GM18498 (cell line): ENCODE measurements at regions not wholly inside any gene's neighbourhood (a gene's known extent, or its start where the extent isn't known, plus 50 kb on each side); places are given as distances from the start of the nearest gene placed in this dataset.

Experiments used
- ATAC-seq: cut with Tn5 transposase; IDR thresholded peaks from one replicate; pipeline ENCODE4 v1.9.1; 2021; ENCODE audit warnings: mild to moderate bottlenecking, moderate library complexity; ENCODE audit not compliant: unreplicated experiment

DNA sequence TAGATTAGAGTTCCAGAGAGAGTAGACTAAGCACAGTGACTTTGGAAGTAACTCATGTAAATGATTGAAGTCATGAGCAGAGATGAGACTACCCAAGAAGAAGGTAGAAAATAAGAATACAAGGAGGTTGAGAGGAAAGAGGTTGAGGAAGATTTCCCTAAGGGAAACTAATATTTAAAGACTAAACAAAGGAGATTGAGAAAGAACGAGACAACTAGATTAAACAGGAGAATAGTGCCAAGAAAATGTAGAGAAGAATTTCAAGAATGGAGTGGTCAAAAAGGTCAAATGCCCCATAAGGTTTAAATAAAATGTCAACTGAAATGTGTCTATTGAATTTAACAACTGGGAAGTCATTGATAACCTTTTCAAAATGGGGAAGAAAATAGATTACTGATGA, 59.0 kb downstream of the RPS29 start:
- no peak for ATAC-seq

DNA sequence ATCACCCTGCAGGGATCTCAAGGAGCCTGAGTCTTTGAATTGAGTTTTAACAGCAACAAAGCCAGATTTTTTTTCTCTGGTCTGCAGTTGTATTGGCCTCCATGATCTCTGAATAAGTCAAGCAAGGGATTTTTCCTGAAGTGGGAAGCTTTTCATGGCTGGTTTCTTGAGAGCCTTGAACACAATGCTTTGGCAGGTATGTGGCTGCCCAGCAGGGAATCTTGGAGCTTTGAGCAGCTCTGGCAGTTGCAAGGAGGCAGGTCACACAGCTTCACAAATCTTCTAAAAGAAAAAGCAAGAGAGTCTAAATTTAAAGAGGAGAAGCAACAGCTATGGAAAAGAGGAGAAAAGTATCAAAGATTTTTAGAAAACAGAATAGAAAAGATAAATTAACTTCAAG, 60.1 kb downstream of the RPS29 start:
- no peak for ATAC-seq

DNA sequence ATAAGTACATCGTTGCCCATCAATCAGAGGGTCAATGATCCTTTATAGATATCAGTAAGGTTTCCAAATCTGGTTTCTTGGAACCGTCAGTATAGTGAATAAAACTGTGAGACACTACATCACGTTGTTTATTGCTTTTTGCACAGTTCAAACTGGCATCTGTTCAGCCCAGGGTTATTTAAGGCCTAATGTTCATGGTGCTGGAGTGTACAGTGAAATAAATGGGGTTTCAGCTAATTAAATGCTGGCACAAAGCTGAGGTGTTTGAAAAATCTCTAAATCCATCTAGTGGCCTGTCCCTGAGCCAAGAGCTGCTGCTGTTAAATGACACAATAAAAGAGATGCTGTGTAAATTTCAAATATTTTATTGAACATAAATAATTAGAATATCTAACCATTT, 69.9 kb downstream of the RPS29 start:
- ATAC-seq = no peak

DNA sequence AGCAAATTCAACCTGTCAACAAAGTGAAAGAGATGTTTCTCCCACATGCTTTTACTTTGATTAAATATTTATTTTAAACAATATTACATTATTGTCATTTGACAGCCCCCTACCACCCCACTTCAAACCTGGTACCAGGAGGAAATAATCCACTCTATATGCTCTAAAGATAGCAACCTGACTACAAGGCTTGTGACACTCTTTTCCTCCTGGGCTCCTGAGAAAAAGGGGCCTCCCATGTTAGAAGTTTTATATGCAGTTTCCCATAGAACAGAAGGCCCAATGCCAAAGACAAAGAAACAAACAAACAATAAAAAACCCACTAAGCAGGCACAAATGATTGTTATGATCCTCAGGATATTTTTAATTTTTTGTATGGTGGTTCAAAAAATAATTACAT, 73.6 kb downstream of the RPS29 start:
- ATAC-seq = no peak

DNA sequence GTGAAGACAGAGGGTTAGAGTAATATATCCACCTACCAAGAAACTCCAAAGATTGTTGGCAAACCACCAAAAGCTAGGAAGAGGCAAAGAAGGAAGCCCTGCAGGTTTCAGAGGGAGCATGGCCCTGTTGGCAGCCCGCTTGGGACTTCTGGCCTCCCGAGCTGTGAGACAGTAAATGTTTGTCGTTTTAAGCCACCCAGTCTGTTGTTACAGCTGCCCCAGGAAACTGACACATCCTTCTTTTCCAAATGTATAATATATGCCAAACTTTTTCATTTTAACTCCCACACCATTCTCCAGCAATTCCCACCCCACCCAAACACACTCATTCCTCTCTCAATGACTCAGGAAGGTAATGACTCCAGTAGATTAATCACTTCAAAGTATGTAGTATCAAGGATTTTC, 74.0 kb downstream of the RPS29 start:
- ATAC-seq = no peak

DNA sequence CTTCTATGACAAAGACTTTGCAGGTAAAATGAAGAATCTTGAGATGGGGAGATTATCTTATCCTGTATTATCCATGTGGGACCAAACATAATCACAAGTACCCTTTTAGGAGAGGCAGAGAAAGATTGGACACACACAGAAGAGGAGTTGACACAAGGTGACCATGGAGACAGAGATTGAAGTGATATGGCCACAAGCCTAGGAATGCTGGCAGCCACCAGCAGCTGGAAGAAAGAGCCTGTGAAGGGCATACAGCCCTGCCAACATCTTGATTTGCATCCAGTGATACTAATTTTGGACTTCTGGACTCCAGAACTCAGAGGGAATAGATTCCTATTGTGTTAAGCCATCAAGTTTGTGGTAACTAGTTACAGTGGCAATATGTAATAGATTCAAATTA, 78.1 kb downstream of the RPS29 start:
- ATAC-seq = no peak

DNA sequence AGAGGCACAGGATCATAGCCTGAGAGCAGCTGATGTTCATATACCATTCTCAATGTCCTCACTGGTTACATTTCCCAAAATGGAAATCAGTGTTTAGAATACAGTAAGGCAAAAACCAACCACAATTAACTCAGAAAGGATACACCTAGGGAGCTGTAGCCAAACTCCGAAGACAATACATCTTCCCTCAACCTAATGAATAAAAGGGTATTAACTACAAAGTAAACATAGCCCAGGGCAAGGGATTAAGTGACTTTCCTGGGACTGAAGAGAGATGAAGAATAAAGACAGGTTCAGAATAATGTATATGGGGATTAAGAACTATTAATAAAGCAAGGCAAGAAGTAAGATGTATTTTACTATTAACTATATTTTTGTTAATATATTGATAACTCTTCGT, 79.5 kb downstream of the RPS29 start:
- ATAC-seq = no peak

DNA sequence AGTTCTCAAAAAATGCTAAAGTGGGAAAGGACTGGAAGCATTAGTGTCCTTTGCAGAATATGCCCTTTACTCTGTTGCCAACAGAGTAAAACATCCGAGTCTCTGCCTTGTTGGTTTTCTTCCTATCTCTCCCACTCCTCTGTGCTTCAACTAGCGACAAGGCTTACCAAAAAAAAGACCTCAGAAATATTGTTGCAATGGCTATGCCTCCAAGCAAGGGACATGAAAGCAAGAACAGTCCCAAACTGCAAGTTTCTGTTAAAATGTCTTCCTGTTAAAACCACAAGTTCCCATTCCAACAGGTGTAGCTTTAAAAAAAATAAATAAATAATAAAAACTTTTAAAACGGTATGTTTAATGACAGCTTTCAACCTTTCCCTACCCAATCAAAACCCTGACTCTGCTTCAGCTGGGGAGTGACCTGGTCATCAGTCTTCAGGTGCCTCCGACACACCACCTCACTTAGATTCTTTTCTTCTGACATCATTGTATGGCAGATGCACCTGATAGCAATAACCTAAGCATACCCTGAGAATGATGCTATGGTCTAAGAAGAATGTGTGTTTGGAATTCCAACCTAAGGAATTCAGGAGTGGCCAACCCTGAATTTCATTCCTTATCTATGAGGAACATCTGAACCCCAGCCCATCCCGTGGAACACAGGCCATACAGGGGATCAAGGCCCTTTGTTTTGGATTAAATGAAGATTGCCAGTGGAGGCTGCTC, 81.0 kb downstream of the RPS29 start:
- no peak for ATAC-seq

DNA sequence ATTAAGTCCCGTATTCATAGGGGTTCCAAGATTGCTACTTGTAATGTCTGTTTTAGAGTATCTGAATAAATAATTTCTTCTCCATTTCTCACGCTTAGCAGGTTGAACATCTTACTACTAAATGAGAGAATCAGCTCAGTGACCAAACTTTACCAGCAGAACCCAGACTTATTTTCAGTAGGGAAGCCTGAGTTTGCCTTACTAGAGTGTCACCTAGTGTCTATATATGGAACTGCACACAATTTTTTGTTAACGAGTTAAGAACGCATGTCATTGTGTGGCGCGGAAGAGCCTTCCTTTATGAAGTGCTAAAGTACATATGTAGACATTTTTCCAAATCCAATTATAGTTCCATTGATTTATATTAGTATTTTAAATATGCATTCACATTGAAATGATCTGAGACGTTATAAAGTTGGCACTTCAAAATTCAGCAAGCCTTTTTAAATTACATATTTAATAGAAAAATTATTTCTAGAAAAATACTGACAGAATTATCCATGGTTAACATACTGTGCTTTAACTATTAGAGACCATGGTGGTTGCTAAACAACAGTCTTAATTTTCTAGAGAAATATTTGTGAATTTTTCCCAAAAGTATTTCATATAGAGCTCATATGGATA, 88.3 kb downstream of the RPS29 start:
- ATAC-seq = peak; percentile 89

DNA sequence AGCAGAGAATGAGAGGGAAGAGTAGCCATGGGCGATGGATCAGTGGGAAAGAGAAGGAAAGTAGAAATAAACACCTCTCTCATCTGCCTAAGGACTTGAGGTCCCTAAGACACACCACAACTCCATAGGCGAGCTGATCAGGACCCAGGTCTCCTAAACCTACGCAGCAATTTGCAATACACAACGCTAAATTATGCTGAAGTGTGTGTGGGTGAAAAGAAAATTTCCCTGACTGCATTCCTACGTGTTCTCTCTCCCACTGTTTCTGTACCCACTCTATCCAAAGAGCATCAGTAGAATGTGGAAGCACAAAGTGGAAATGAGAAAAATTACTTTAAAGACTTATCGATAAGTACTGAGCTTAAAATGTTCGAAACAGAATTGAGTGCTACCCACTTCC, 88.9 kb downstream of the RPS29 start:
- no peak for ATAC-seq

DNA sequence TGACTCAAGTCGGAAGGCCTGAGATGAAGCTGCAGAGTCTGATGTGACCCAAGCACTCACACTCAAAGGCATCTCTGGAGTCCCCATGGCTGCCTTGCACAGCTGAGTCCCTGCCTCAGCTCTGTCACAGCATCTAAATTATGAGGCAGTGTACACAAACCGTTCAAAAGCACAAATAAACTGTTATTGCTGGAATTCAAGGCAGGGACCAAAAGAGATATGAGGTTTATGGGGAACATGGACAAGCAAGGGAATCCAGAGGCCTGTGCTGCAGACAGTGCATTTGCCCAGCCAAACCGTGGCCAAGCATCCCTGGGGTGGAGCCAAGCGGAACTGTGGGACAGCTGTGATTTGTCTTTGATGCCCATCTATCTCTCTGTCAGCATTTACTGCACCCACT, 91.3 kb downstream of the RPS29 start:
- ATAC-seq = no peak

DNA sequence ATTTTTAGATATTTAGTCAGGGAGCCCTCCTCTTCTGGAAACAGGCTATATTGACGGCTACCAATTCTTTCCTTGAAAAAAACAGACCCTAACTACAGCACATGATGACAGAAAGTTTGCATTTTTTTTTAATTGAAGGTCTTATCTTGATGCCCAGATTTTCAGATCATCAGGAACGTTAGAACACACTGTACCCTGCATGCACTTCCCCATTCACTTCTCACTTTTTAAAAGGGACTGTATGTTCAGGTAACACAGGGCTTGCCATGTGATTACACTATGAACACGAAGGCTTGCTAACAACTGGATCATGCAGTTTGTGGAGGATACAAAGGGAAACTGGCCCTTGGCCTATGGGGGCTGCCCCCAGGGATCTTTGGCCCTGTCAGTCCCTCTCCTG, 92.6 kb downstream of the RPS29 start:
- no peak for ATAC-seq

DNA sequence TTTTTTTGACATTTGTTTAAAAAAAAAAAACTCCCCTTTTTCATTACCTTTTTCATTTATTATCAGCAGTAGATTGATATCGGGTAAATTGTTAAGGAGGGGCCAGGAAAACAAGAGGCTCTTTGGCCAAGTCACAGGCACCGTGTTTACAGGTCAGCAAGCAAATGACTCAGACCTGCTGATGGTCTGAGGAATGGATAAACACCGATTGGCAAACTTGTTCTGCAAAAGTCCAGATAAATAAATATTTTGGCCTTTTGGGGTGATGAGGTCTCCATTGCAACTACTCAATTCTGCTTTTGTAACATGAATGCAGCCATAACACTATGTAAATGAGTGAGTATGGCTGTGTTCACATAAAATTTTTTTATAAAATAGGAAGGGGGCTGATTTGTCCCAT, 94.0 kb downstream of the RPS29 start:
- no peak for ATAC-seq

DNA sequence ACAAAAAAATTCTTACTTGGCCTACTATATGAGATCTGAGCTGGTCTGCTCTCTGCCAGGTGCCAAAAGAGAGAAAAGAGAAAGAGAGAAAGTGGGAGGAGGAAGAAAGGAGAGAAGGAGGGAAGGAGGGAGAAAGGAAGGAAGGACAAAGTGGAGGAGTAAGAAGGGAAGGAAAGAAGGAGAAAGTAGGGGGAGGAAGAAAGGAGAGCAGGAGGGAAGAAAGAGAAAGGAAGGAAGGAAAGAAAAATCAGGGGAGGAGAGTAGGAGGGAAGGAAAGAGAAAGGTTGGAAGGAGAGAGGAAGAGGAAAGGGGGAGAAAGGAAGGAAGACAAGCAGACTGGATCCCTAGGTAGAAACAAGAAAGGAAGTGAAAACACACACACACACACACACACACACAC, 96.8 kb downstream of the RPS29 start:
- ATAC-seq = no peak

DNA sequence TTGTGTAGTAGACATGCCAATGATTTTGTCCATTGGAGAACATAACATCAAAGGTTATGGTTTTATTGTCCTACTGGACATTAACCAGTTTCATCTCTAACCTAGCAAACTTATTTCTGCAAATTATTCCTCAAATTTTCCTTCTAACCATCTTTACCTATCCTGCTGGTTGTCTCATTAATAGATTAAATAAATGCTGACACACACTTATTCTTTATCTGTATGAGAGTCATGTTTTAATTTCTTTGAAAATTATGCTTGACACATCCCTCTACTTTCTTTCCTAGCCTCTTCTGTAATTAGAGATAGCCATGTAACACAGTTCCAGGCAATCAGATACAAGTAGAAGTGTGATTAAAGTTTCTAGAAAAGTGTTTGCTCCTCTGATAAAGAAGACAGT, 98.9 kb downstream of the RPS29 start:
- ATAC-seq = no peak

DNA sequence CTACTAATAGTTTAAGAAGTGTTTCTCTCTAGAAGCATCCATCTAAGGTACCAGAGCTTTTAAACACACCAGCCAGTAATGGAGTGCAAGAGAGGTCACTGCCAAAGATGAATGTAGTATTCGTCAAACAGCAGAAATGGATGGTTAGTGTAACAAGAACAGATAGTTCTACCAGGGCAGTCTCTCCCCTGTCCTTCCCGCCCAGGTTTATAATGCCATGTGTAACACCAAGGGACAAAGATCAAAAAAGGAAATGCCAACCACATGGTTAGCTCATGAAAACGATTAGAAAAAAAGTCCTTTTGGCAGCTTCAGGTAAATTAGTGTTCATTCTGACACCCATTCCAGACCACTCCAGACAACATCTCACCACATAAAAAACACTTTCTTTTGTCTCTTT, 100.9 kb downstream of the RPS29 start:
- no peak for ATAC-seq

DNA sequence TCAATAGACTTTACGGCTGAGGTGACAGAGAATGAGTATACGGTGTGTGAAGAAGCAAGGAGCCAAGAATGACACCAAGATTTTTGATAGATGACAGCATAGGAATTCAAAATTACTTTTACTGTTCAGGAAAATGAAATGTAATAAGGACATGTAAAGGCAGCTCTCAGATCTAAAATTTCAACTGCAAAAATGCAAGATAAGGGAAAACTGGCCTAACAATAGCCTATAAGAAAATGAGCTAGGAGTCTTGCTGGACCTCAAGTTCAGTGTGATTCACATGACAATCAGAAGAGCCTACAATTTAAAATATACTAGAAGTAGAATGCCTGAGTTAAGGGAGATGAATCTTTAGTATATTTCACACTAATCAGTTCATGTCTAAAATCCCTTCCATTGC, 102.0 kb downstream of the RPS29 start:
- ATAC-seq = no peak

DNA sequence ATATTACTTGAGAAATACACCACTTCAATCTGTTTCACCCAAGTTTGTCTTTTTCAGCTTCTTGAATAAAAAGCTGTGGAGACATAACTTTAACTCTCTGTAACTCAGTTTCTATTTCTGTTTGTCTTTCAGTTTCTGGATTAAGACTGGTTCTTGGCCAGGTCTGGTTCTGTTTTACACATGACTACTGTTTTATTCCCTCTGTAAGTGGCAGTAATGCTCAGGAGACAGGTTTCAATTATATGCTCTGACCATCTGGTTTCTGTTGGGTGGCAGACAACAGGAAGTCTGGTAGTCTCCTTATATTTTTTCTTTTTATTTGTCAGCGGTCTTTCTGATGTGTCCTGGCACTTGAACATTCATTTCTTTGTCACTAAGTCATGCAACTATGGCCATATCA, 102.9 kb downstream of the RPS29 start:
- peak; percentile 85 for ATAC-seq

DNA sequence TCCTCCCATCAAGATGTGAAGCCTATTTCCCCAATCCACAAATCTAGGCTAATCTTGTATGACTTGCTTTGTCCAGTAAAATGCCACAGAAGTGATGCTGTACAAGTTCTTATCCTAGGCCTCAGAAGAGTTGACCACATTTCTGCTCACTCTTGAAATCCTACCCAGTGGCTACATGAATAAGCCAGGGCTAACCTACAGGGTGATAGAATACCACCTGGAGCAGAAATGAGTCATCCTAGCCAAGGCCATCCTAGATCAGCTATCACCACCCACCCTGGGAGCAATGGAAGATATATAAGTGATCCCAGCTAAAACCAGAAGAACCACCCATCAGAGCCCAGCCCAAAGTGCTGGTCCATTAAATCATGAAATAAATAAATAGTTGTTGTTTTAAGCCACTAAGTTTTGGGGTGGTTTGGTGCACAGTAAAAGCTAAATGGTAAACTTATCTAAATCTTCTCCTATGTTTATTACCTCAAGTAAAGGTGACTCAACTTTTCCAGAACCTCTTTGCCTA, 105.1 kb downstream of the RPS29 start:
- no peak for ATAC-seq

DNA sequence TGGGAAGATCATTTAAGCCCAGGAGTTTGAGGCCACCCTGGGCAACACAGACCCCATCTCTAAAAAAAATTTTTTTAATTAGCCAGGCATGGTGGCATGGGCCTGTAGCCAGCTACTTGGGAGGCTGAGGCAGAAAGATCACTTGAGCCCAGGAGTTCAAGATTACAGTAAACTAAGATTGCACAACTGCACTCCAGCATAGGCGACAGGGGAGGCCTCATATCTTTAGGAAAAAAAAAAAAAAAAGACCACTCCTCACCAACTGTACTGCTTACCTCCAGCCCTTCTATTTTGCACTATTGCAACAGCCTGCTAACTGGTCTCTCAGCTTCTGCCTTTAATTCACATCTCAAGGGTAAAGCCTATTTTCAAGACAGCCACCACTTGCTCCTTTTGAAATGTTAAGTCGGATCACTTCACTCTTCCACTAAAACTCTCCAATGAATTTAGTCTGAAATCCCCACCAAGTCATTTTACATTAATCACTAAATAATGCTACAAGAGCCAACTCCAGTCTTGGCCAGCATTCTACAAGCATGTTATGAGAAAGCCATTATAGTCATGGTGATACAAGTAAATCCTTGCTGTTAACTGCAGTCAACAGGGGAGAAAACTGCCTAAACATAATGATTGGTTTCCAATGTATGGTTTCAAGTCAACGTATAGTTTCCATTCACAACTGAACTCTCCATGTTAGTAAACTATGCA, 106.0 kb downstream of the RPS29 start:
- ATAC-seq = no peak

DNA sequence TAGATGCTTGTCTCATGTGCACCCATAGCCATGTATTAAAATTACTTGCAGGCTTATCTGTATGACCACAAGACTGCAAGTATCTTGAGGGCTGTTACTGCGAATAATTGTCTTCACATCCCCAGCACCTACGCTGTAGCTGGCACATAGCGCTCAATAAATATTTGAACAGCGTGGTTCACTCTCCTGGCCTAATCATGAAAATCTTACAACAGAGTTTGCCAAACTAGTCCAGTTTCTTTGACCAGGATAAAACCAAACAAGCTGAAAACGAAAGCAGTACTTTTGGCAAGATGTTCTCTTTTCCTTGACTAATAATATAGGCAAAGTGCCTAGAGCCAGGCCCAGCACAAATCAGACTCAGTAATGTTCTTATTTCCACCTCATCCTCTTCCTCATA, 106.7 kb downstream of the RPS29 start:
- ATAC-seq = no peak

DNA sequence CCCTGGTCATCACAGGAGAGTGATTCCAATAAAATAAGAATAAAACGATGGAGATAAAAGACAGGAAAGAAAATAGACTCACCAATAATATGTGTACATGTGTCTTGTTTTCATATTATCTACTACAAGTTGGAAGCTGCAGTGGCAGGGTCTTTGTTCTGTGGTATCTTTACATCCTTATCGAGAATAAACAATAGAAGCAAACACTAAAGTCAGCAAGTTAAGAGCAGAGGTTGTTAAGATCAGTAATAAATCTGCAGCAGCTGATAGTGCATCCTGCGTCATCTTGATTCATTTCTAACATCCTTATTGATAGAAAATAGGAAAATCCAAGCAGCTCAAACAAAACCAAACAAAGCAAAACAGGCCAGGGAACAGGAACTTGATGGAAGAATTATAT, 107.4 kb downstream of the RPS29 start:
- ATAC-seq = no peak
